H1 (cell line): ENCODE measurements at regions not wholly inside any gene's neighbourhood (a gene's known extent, or its start where the extent isn't known, plus 50 kb on each side); places are given as distances from the start of the nearest gene placed in this dataset.

Experiments
- CBX8 ChIP-seq: fragments of 300-800, 300-1000 bp; sonication (generic); IDR thresholded peaks from 2 replicates; pipeline ENCODE4 v1.7.1; 2016; ENCODE audit warnings: low read depth, low read length, borderline replicate concordance
- CEBPB ChIP-seq: IDR thresholded peaks from 2 replicates; pipeline ENCODE4 v1.6.1; 2012; ENCODE audit warnings: low read depth, low read length
- CHD1 ChIP-seq: IDR thresholded peaks from 2 replicates; pipeline ENCODE4 v1.6.1; 2012; ENCODE audit warnings: low read depth, low read length, improper control_type of control experiment
- CHD7 ChIP-seq: fragments of 300-600 bp; sonication (generic); IDR thresholded peaks from 2 replicates; pipeline ENCODE4 v1.7.1; 2012; ENCODE audit warnings: low read length, moderate library complexity, mild to moderate bottlenecking, inconsistent platforms; ENCODE audit not compliant: insufficient replicate concordance
- CREB1 ChIP-seq: IDR thresholded peaks from 2 replicates; pipeline ENCODE4 v1.6.1; 2012; ENCODE audit warnings: inconsistent platforms
- EGR1 ChIP-seq: IDR thresholded peaks from 2 replicates; pipeline ENCODE4 v1.6.1; 2011; ENCODE audit warnings: low read depth, low read length, borderline replicate concordance
- EZH2 ChIP-seq: fragments of 200-600 bp; sonication (generic); IDR thresholded peaks from 2 replicates; pipeline ENCODE4 v1.7.1; 2012; ENCODE audit warnings: low read depth, mild to moderate bottlenecking, moderate library complexity, low read length, inconsistent platforms; ENCODE audit not compliant: severe bottlenecking
- FOSL1 ChIP-seq: IDR thresholded peaks from 2 replicates; pipeline ENCODE4 v1.6.1; 2011; ENCODE audit warnings: mild to moderate bottlenecking, low read depth, low read length, moderate library complexity; ENCODE audit not compliant: insufficient read depth
- HDAC2 ChIP-seq, 2 experiments: fragments of 300-600 bp in 1 of 2; sonication (generic) in 1 of 2; IDR thresholded peaks; 2 replicates each; pipeline ENCODE4 v1.6.1; 2011 to 2012; ENCODE audit warnings: low read depth in 2 of 2, low read length in 2 of 2, mild to moderate bottlenecking in 2 of 2, moderate library complexity in 2 of 2, borderline replicate concordance in 1 of 2, inconsistent platforms in 1 of 2
- KDM1A ChIP-seq: fragments of 200-600, 300-600 bp; sonication (generic); IDR thresholded peaks from 2 replicates; pipeline ENCODE4 v1.7.1; 2016; ENCODE audit warnings: mild to moderate bottlenecking, low read length, borderline replicate concordance
- NANOG ChIP-seq: IDR thresholded peaks from 2 replicates; pipeline ENCODE4 v1.6.1; 2011; ENCODE audit warnings: low read length, low read depth, mild to moderate bottlenecking, inconsistent platforms; ENCODE audit not compliant: insufficient read depth, poor library complexity, severe bottlenecking
- TAF1 ChIP-seq: IDR thresholded peaks from 2 replicates; pipeline ENCODE4 v1.6.1; 2011; ENCODE audit warnings: mild to moderate bottlenecking, low read depth, low read length
- TBP ChIP-seq: IDR thresholded peaks from 2 replicates; pipeline ENCODE4 v1.6.1; 2011; ENCODE audit warnings: low read depth, low read length, improper control_type of control experiment

- no peak for TF ChIP-seq CHD7
- TF ChIP-seq NANOG: no peak
- no peak for TF ChIP-seq CHD1
- TF ChIP-seq EZH2: no peak
- no peak for TF ChIP-seq FOSL1
- no peak for TF ChIP-seq CBX8
- no peak for TF ChIP-seq TAF1
- no peak for TF ChIP-seq CEBPB
- TF ChIP-seq CREB1: no peak
- no peak for TF ChIP-seq HDAC2 (IDR thresholded peaks at IDR 0.05; ENCODE audit: borderline replicate concordance in 1 of 2, low read depth in 2 of 2, low read length in 2 of 2)
- no peak for TF ChIP-seq TBP
- no peak for TF ChIP-seq KDM1A
- no peak for TF ChIP-seq EGR1
Measured at GRCh38 chr7:36032361-36032818, 120.7 kb upstream of the EEPD1 start (continued).
